Endothelial cell of umbilical vein (primary cell): ENCODE measurements at regions not wholly inside any gene's neighbourhood (a gene's known extent, or its start where the extent isn't known, plus 50 kb on each side); places are given as distances from the start of the nearest gene placed in this dataset.

Experiments used
- EZH2 ChIP-seq: IDR thresholded peaks from 2 replicates; pipeline ENCODE4 v1.6.1; 2012; ENCODE audit warnings: borderline replicate concordance, low read depth, mild to moderate bottlenecking, moderate library complexity, low read length, inconsistent platforms; ENCODE audit not compliant: severe bottlenecking
- FOS ChIP-seq: IDR thresholded peaks from 2 replicates; pipeline ENCODE4 v1.6.1; 2011; ENCODE audit warnings: mild to moderate bottlenecking, low read length, moderate library complexity, borderline replicate concordance; ENCODE audit not compliant: insufficient read depth
- GATA2 ChIP-seq: IDR thresholded peaks from 2 replicates; pipeline ENCODE4 v1.7.0; 2011; ENCODE audit warnings: low read depth, mild to moderate bottlenecking, moderate library complexity, mixed read lengths, low read length; ENCODE audit not compliant: insufficient read length, insufficient read depth
- POLR2A ChIP-seq: IDR thresholded peaks from 2 replicates; pipeline ENCODE4 v1.6.1; 2012; ENCODE audit warnings: low read depth, mild to moderate bottlenecking, control low read depth, low read length
- POLR2AphosphoS5 ChIP-seq: IDR thresholded peaks from 2 replicates; pipeline ENCODE4 v1.6.1; 2012; ENCODE audit warnings: low read depth, mild to moderate bottlenecking, control low read depth, low read length, moderate library complexity; ENCODE audit not compliant: insufficient read depth
- TF ChIP-seq, protein P1 (sequence below), 2 donors: IDR thresholded peaks; 1 replicate in 1 of 2; 2 replicates in 1 of 2; pipeline ENCODE4 v1.5.1; 2011; ENCODE audit warnings: low read length in 2 of 2, mild to moderate bottlenecking in 2 of 2, moderate library complexity in 2 of 2, control low read depth in 1 of 2, inconsistent platforms in 1 of 2, low read depth in 1 of 2; ENCODE audit not compliant: insufficient read depth in 1 of 2; ENCODE audit errors: extremely low read depth in 1 of 2
- TF ChIP-seq, protein P2 (sequence below): IDR thresholded peaks from 2 replicates; pipeline ENCODE4 v1.6.1; 2011; ENCODE audit not compliant: insufficient read depth, insufficient read length

DNA sequence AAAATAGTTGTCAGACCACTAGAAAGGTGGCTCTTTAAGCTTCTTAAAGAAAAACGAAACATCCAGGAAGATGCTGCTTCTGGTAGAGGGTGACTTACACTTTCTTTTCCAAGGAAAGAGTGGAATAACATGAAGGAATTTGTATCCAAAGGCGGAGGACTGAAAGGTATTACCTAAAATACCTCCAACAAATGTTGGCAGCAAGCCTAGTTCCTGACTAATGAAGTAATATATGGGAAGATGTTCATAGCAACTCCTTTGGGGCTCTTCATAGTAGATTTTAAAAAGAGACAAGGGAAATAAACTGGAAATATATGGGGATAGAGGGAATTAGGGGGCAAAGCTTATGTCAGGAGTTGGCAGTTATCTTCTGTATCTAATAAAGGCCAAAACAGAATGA lies 116.2 kb downstream of the AASDH start:
- TF ChIP-seq, protein P1, sequence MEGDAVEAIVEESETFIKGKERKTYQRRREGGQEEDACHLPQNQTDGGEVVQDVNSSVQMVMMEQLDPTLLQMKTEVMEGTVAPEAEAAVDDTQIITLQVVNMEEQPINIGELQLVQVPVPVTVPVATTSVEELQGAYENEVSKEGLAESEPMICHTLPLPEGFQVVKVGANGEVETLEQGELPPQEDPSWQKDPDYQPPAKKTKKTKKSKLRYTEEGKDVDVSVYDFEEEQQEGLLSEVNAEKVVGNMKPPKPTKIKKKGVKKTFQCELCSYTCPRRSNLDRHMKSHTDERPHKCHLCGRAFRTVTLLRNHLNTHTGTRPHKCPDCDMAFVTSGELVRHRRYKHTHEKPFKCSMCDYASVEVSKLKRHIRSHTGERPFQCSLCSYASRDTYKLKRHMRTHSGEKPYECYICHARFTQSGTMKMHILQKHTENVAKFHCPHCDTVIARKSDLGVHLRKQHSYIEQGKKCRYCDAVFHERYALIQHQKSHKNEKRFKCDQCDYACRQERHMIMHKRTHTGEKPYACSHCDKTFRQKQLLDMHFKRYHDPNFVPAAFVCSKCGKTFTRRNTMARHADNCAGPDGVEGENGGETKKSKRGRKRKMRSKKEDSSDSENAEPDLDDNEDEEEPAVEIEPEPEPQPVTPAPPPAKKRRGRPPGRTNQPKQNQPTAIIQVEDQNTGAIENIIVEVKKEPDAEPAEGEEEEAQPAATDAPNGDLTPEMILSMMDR (IDR thresholded peaks at IDR 0.05; ENCODE audit: extremely low read depth in 1 of 2, insufficient read depth in 1 of 2, low read depth in 1 of 2, low read length in 2 of 2) = no peak
- TF ChIP-seq EZH2 (no peak), POLR2AphosphoS5 (no peak), POLR2A (no peak), FOS (no peak), GATA2 (no peak)
- TF ChIP-seq, protein P2, sequence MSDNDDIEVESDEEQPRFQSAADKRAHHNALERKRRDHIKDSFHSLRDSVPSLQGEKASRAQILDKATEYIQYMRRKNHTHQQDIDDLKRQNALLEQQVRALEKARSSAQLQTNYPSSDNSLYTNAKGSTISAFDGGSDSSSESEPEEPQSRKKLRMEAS = no peak
